ENCODE measurements at regions not wholly inside any gene's neighbourhood (a gene's known extent, or its start where the extent isn't known, plus 50 kb on each side); places are given as distances from the start of the nearest gene placed in this dataset.

GRCh38 chr11:109306322-109306721, 115.7 kb upstream of the C11orf87 start:
- no peaks in the 10 kb centered on the region for H3K27me3 ChIP-seq (ENCODE audit: low read length)
- no peaks in the 10 kb centered on the region for H3K9me3 ChIP-seq (ENCODE audit: low read length)
- H3K4me2 ChIP-seq (ENCODE audit: low read depth, low read length, poor library complexity, severe bottlenecking): no peak overlapping the region
- no peak overlapping the region for H2AFZ ChIP-seq (ENCODE audit: low read length)
- H4K20me1 ChIP-seq (ENCODE audit: insufficient read depth, low read depth, low read length): no peaks in the 10 kb centered on the region
- no peak for DNase-seq
- H3K4me3 ChIP-seq (ENCODE audit: low read length): no peak overlapping the region
- no peaks in the 10 kb centered on the region for H3K79me2 ChIP-seq (ENCODE audit: low read length)
- H3K4me1 ChIP-seq (ENCODE audit: low read length): no peaks in the 10 kb centered on the region
- H3K9ac ChIP-seq (ENCODE audit: low read length): no peak overlapping the region
- no peaks in the 10 kb centered on the region for H3K36me3 ChIP-seq (ENCODE audit: insufficient read depth, low read length)
- no peak overlapping the region for H3K27ac ChIP-seq (ENCODE audit: low read length)
- H3K9me2 ChIP-seq (replicated peaks; ENCODE audit: insufficient read depth, low read length): no peaks in the 10 kb centered on the region

GRCh38 chr11:109307366-109307765, 114.6 kb upstream of the C11orf87 start:
- Histone ChIP-seq H3K4me3 (ENCODE audit: low read length) (no peak overlapping the region), H3K9me3 (ENCODE audit: low read length) (no peaks in the 10 kb centered on the region), H3K9me2 (replicated peaks; ENCODE audit: insufficient read depth, low read length) (no peaks in the 10 kb centered on the region), H2AFZ (ENCODE audit: low read length) (no peak overlapping the region), H3K79me2 (ENCODE audit: low read length) (no peaks in the 10 kb centered on the region), H3K4me1 (ENCODE audit: low read length) (no peaks in the 10 kb centered on the region), H3K9ac (ENCODE audit: low read length) (no peak overlapping the region), H3K4me2 (ENCODE audit: low read depth, low read length, poor library complexity, severe bottlenecking) (no peak overlapping the region), H3K27ac (ENCODE audit: low read length) (no peak overlapping the region), H3K36me3 (ENCODE audit: insufficient read depth, low read length) (no peaks in the 10 kb centered on the region), H3K27me3 (ENCODE audit: low read length) (no peaks in the 10 kb centered on the region), H4K20me1 (ENCODE audit: insufficient read depth, low read depth, low read length) (no peaks in the 10 kb centered on the region)
- DNase-seq: no peak

GRCh38 chr11:109308551-109308950, 113.4 kb upstream of the C11orf87 start:
- Histone ChIP-seq H2AFZ (ENCODE audit: low read length) (no peak overlapping the region), H3K9ac (ENCODE audit: low read length) (no peak overlapping the region), H4K20me1 (ENCODE audit: insufficient read depth, low read depth, low read length) (no peaks in the 10 kb centered on the region), H3K9me3 (ENCODE audit: low read length) (no peaks in the 10 kb centered on the region), H3K79me2 (ENCODE audit: low read length) (no peaks in the 10 kb centered on the region), H3K27ac (ENCODE audit: low read length) (no peak overlapping the region), H3K4me3 (ENCODE audit: low read length) (no peak overlapping the region), H3K4me1 (ENCODE audit: low read length) (no peaks in the 10 kb centered on the region), H3K27me3 (ENCODE audit: low read length) (no peaks in the 10 kb centered on the region), H3K4me2 (ENCODE audit: low read depth, low read length, poor library complexity, severe bottlenecking) (no peak overlapping the region), H3K9me2 (replicated peaks; ENCODE audit: insufficient read depth, low read length) (no peaks in the 10 kb centered on the region), H3K36me3 (ENCODE audit: insufficient read depth, low read length) (no peaks in the 10 kb centered on the region)
- no peak for DNase-seq

GRCh38 chr11:109309153-109309552, 112.8 kb upstream of the C11orf87 start:
- H2AFZ ChIP-seq (ENCODE audit: low read length): no peak overlapping the region
- H3K9me3 ChIP-seq (ENCODE audit: low read length): no peaks in the 10 kb centered on the region
- no peaks in the 10 kb centered on the region for H3K27me3 ChIP-seq (ENCODE audit: low read length)
- DNase-seq: no peak
- no peaks in the 10 kb centered on the region for H3K9me2 ChIP-seq (replicated peaks; ENCODE audit: insufficient read depth, low read length)
- no peak overlapping the region for H3K27ac ChIP-seq (ENCODE audit: low read length)
- no peak overlapping the region for H3K4me2 ChIP-seq (ENCODE audit: low read depth, low read length, poor library complexity, severe bottlenecking)
- H3K9ac ChIP-seq (ENCODE audit: low read length): no peak overlapping the region
- H3K36me3 ChIP-seq (ENCODE audit: insufficient read depth, low read length): no peaks in the 10 kb centered on the region
- H4K20me1 ChIP-seq (ENCODE audit: insufficient read depth, low read depth, low read length): no peaks in the 10 kb centered on the region
- H3K4me3 ChIP-seq (ENCODE audit: low read length): no peak overlapping the region
- no peaks in the 10 kb centered on the region for H3K4me1 ChIP-seq (ENCODE audit: low read length)
- no peaks in the 10 kb centered on the region for H3K79me2 ChIP-seq (ENCODE audit: low read length)

GRCh38 chr11:109317726-109318125, 104.3 kb upstream of the C11orf87 start:
- no peaks in the 10 kb centered on the region for H3K4me1 ChIP-seq (ENCODE audit: low read length)
- H3K27ac ChIP-seq (ENCODE audit: low read length): no peak overlapping the region
- no peaks in the 10 kb centered on the region for H4K20me1 ChIP-seq (ENCODE audit: insufficient read depth, low read depth, low read length)
- H3K9me3 ChIP-seq (ENCODE audit: low read length): no peaks in the 10 kb centered on the region
- no peaks in the 10 kb centered on the region for H3K27me3 ChIP-seq (ENCODE audit: low read length)
- H3K79me2 ChIP-seq (ENCODE audit: low read length): no peaks in the 10 kb centered on the region
- DNase-seq: no peak
- H3K4me2 ChIP-seq (ENCODE audit: low read depth, low read length, poor library complexity, severe bottlenecking): no peak overlapping the region
- no peaks in the 10 kb centered on the region for H3K36me3 ChIP-seq (ENCODE audit: insufficient read depth, low read length)
- no peaks in the 10 kb centered on the region for H3K9me2 ChIP-seq (replicated peaks; ENCODE audit: insufficient read depth, low read length)
- no peak overlapping the region for H3K4me3 ChIP-seq (ENCODE audit: low read length)
- H3K9ac ChIP-seq (ENCODE audit: low read length): no peak overlapping the region
- H2AFZ ChIP-seq (ENCODE audit: low read length): no peak overlapping the region

GRCh38 chr11:109320595-109320994, 101.4 kb upstream of the C11orf87 start:
- no peaks in the 10 kb centered on the region for H3K9me2 ChIP-seq (replicated peaks; ENCODE audit: insufficient read depth, low read length)
- H3K36me3 ChIP-seq (ENCODE audit: insufficient read depth, low read length): no peaks in the 10 kb centered on the region
- no peaks in the 10 kb centered on the region for H3K79me2 ChIP-seq (ENCODE audit: low read length)
- no peak overlapping the region for H2AFZ ChIP-seq (ENCODE audit: low read length)
- no peaks in the 10 kb centered on the region for H3K9me3 ChIP-seq (ENCODE audit: low read length)
- DNase-seq: no peak
- no peak overlapping the region for H3K27ac ChIP-seq (ENCODE audit: low read length)
- H3K4me2 ChIP-seq (ENCODE audit: low read depth, low read length, poor library complexity, severe bottlenecking): no peak overlapping the region
- H3K4me1 ChIP-seq (ENCODE audit: low read length): no peaks in the 10 kb centered on the region
- H4K20me1 ChIP-seq (ENCODE audit: insufficient read depth, low read depth, low read length): no peaks in the 10 kb centered on the region
- H3K27me3 ChIP-seq (ENCODE audit: low read length): no peaks in the 10 kb centered on the region
- no peak overlapping the region for H3K9ac ChIP-seq (ENCODE audit: low read length)
- no peak overlapping the region for H3K4me3 ChIP-seq (ENCODE audit: low read length)

GRCh38 chr11:109326781-109327180, 95.2 kb upstream of the C11orf87 start:
- Histone ChIP-seq H3K27me3 (ENCODE audit: low read length) (no peaks in the 10 kb centered on the region), H4K20me1 (ENCODE audit: insufficient read depth, low read depth, low read length) (no peaks in the 10 kb centered on the region), H3K36me3 (ENCODE audit: insufficient read depth, low read length) (no peaks in the 10 kb centered on the region), H3K4me3 (ENCODE audit: low read length) (no peak overlapping the region), H3K9me3 (ENCODE audit: low read length) (no peaks in the 10 kb centered on the region), H3K79me2 (ENCODE audit: low read length) (no peaks in the 10 kb centered on the region), H3K27ac (ENCODE audit: low read length) (no peak overlapping the region), H2AFZ (ENCODE audit: low read length) (no peak overlapping the region), H3K9ac (ENCODE audit: low read length) (no peak overlapping the region), H3K4me2 (ENCODE audit: low read depth, low read length, poor library complexity, severe bottlenecking) (no peak overlapping the region), H3K4me1 (ENCODE audit: low read length) (no peaks in the 10 kb centered on the region), H3K9me2 (replicated peaks; ENCODE audit: insufficient read depth, low read length) (no peaks in the 10 kb centered on the region; the same call in 1 of the 2 replicates)
- no peak for DNase-seq

GRCh38 chr11:109329716-109330115, 92.3 kb upstream of the C11orf87 start:
- Histone ChIP-seq H3K4me3 (ENCODE audit: low read length) (no peak overlapping the region), H3K4me1 (ENCODE audit: low read length) (no peaks in the 10 kb centered on the region), H3K4me2 (ENCODE audit: low read depth, low read length, poor library complexity, severe bottlenecking) (no peak overlapping the region)

GRCh38 chr11:109338131-109338530, 83.9 kb upstream of the C11orf87 start:
- H3K79me2 ChIP-seq (ENCODE audit: low read length): no peaks in the 10 kb centered on the region
- H3K27ac ChIP-seq (ENCODE audit: low read length): no peak overlapping the region
- 0 out of 2 replicates have a peak, but pooled peaks cover 7% of the 10 kb centered on the region for H3K27me3 ChIP-seq (ENCODE audit: low read length)
- H3K9me2 ChIP-seq (replicated peaks; ENCODE audit: insufficient read depth, low read length): no peaks in the 10 kb centered on the region
- H3K36me3 ChIP-seq (ENCODE audit: insufficient read depth, low read length): no peaks in the 10 kb centered on the region
- DNase-seq: no peak
- H3K4me3 ChIP-seq (ENCODE audit: low read length): no peak overlapping the region
- no peaks in the 10 kb centered on the region for H3K4me1 ChIP-seq (ENCODE audit: low read length)
- H2AFZ ChIP-seq (ENCODE audit: low read length): no peak overlapping the region
- no peaks in the 10 kb centered on the region for H3K9me3 ChIP-seq (ENCODE audit: low read length)
- no peak overlapping the region for H3K9ac ChIP-seq (ENCODE audit: low read length)
- H4K20me1 ChIP-seq (ENCODE audit: insufficient read depth, low read depth, low read length): no peaks in the 10 kb centered on the region
- no peak overlapping the region for H3K4me2 ChIP-seq (ENCODE audit: low read depth, low read length, poor library complexity, severe bottlenecking)

More at GRCh38 chr11:109329716-109330115, 92.3 kb upstream of the C11orf87 start:
- Histone ChIP-seq H2AFZ (ENCODE audit: low read length) (no peak overlapping the region), H3K36me3 (ENCODE audit: insufficient read depth, low read length) (no peaks in the 10 kb centered on the region), H3K9me3 (ENCODE audit: low read length) (no peaks in the 10 kb centered on the region), H3K9me2 (replicated peaks; ENCODE audit: insufficient read depth, low read length) (no peaks in the 10 kb centered on the region; the same call in 1 of the 2 replicates), H4K20me1 (ENCODE audit: insufficient read depth, low read depth, low read length) (no peaks in the 10 kb centered on the region), H3K79me2 (ENCODE audit: low read length) (no peaks in the 10 kb centered on the region), H3K27me3 (ENCODE audit: low read length) (no peaks in the 10 kb centered on the region), H3K27ac (ENCODE audit: low read length) (no peak overlapping the region), H3K9ac (ENCODE audit: low read length) (no peak overlapping the region)
- no peak for DNase-seq
